GM10266 (cell line): ENCODE measurements at regions not wholly inside any gene's neighbourhood (a gene's known extent, or its start where the extent isn't known, plus 50 kb on each side); places are given as distances from the start of the nearest gene placed in this dataset.
"Not testable (repeated sequence)": the region's sequence is repeated elsewhere in the genome, so short reads cannot be mapped to it uniquely, and the experiment has no call there.

Experiments used
- DNase-seq: peaks from one replicate; pipeline ENCODE4 v3.0.0; 2012; ENCODE audit errors: extremely low spot score
- TF ChIP-seq, protein P1 (sequence below): IDR thresholded peaks from 2 replicates; pipeline ENCODE4 v1.5.1; 2012; ENCODE audit warnings: mild to moderate bottlenecking, low read depth; ENCODE audit not compliant: control insufficient read depth, insufficient read depth; ENCODE audit errors: missing control alignments

- TF ChIP-seq, protein P1, sequence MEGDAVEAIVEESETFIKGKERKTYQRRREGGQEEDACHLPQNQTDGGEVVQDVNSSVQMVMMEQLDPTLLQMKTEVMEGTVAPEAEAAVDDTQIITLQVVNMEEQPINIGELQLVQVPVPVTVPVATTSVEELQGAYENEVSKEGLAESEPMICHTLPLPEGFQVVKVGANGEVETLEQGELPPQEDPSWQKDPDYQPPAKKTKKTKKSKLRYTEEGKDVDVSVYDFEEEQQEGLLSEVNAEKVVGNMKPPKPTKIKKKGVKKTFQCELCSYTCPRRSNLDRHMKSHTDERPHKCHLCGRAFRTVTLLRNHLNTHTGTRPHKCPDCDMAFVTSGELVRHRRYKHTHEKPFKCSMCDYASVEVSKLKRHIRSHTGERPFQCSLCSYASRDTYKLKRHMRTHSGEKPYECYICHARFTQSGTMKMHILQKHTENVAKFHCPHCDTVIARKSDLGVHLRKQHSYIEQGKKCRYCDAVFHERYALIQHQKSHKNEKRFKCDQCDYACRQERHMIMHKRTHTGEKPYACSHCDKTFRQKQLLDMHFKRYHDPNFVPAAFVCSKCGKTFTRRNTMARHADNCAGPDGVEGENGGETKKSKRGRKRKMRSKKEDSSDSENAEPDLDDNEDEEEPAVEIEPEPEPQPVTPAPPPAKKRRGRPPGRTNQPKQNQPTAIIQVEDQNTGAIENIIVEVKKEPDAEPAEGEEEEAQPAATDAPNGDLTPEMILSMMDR: no peak
- no peak for DNase-seq
Observed at GRCh38 chr14:49105956-49106355, 480.2 kb downstream of the RPS29 start.

DNA sequence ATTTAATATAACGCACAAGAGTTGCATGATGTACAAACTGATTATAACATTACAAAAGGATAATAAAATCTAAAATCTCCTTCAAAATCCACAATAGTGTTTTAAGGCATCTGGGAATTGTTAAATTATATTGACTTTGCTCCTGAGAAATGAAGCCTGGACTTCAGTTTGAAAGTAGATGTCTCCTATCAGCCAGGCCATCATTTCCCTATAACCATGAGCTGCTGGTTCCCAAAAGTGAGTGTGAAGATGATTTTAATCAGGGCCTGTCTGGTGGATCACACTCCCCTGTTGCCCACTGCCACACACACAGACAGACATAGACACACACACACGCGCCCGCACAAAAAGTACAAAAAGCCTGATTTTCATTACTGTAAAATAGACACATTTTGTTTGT is 480.7 kb downstream of the RPS29 start:
- TF ChIP-seq, protein P1: no peak
- no peak for DNase-seq

- TF ChIP-seq, protein P1: no peak
- DNase-seq: no peak
Observed at GRCh38 chr14:49092345-49092744, 493.8 kb downstream of the RPS29 start.

DNA sequence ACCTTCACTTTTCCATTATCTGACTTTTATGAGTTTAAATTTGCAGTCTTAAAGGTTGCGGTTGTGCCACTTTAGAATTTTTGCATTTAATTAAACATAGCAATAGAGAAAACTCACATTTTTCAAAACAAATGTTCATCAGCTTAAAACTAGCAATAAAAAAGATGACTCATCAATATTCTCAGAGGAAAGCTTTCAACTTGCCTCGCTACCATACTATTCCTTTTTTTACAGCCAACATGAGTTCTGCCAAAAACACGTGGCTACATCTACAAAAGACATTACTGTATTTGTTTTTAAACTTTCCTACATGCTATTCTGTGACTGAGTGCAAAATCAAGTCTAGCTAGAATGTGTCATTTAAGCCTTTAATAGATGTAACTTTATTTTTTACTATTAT is 497.1 kb downstream of the RPS29 start:
- TF ChIP-seq, protein P1: no peak
- DNase-seq: no peak

GRCh38 chr14:49073292-49073691 is 512.9 kb downstream of the RPS29 start:
- DNase-seq: not testable (repeated sequence)

DNA sequence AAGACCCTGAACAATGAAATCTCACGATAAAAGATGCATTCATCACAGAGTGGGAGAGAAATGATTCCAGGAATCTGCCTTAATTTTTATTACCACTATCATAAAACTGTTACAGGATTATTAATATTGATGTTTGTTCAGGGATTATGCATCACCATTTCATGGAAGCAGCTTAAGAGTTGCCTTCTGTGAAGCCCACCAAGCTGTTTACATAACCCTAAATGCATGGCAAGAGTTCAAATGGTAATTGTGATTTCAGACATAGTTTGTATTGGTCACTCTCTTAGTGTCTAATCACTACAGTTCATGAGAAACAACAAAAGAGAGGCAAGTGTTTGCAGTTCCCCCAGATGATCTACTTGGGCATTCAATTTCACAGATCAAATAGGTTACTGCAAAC is 527.7 kb downstream of the RPS29 start:
- TF ChIP-seq, protein P1: no peak
- DNase-seq: no peak

DNA sequence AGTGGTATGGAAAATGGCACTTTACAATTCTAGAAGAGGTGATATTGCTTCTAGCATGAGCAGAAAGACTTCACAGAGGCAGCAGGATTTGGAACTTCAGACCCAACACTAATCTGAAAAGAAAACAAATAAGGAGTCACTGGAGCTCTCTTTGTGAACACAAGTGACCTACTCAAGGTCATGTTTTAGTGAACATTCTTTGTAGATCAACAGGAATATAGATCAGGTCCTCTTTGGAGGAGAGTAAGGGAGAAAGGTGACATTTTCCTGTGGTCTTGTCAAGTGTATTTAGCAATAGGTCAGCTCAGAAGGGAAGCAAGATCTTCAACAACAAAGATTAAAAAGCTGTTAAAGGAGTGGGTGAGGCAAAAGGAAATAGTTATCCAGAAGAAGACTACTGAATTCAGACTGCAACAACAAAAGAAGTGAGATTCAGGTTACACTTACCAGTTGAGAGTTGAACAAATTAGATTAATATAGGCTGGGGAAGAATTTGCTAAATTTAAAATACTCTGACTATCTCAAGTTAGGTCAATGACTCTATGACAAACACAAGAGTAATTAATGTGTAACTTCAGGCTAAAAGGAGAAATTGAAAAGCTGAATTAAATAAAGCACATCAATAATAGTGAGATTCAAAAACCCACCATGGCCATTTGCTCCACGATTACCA is 528.2 kb downstream of the RPS29 start:
- DNase-seq: no peak
- TF ChIP-seq, protein P1: no peak

DNA sequence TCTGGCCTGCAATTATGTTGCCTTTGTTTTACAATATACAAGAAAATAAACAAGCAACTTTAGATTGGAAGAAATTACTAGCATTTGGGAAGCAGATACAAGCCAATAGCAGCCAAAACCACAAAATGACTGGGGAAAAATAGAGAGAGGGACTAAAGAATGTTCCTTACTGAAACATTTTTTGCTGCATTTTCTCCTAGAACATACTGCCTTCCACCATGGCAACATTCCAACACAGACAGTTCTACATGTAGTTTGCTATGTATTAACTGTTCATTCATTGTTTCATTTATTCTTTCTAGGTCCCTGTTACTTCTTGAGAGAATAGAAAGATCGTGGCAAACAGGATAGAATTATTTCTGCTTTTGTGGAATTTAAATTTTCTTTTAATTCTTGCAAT is 530.2 kb downstream of the RPS29 start:
- DNase-seq: no peak
- TF ChIP-seq, protein P1: no peak
